Skeletal muscle cell (primary cell): ENCODE measurements at regions not wholly inside any gene's neighbourhood (a gene's known extent, or its start where the extent isn't known, plus 50 kb on each side); places are given as distances from the start of the nearest gene placed in this dataset.

Experiments
- DNase-seq: peaks from one replicate; pipeline ENCODE4 v3.0.0-alpha.2; 2010; ENCODE audit warnings: low read depth
- H3K4me3 ChIP-seq: 2 replicates; pipeline ENCODE4 v1.5.1; 2011; ENCODE audit warnings: low read depth, mild to moderate bottlenecking, control low read depth, low read length, moderate library complexity

DNA sequence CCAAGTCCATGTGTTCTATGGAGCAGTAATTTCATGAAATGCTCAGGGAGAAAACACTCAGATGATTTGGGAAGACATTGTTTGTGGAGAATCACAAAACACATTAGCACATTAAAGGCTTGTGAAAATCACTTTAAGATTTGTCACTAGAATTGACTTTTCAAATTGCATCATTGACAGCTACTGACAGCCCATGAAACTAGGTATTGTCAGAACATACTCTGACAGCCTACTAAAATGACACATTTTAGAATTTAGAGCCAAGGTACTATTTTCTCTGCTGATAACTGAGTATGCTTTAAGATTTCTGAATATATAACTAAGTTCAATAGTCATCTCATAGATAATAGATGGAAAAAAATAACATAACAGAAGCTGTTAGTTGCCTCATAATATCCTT is 67.4 kb upstream of the FOXC1 start:
- no peak for DNase-seq
- H3K4me3 ChIP-seq: no peak overlapping the region

DNA sequence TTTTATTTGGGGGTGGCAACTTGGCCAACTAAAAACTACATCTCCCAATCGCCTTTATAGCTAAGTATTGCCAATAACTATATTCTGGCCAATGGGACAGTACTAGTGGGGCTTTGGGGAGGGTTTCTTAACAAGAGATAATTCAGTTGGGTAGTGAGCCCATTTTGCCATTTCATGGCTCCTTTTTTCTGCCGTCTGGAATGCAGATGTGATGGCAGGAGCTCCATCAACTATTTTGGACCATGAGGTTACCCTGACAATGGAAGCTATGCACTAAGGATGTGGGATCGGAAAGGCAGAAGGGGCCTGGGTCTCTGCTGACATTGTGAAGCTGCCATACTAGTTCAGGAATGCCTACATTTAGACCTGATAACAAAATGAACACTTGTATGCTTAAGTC is 67.0 kb upstream of the FOXC1 start:
- DNase-seq: no peak
- no peak overlapping the region for H3K4me3 ChIP-seq

DNA sequence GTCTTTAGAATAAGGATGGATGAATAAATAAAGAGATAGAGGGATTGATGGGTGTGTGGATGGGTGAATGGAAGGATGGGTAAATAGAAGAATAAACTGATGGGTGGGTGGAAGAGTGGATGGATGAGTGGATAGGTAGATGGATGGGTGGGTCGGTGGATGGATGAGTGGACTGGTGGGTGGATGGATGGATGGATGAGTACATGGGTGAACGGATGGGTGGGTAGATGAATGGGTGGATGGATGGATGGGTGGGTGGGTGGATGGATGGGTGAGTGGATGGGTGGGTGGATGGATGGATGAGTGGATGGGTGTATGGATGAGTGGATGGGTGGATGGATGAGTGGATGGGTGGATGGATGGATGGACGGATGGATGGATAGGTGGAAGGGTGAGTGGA is 65.7 kb upstream of the FOXC1 start:
- DNase-seq: no peak
- H3K4me3 ChIP-seq: no peak overlapping the region

DNA sequence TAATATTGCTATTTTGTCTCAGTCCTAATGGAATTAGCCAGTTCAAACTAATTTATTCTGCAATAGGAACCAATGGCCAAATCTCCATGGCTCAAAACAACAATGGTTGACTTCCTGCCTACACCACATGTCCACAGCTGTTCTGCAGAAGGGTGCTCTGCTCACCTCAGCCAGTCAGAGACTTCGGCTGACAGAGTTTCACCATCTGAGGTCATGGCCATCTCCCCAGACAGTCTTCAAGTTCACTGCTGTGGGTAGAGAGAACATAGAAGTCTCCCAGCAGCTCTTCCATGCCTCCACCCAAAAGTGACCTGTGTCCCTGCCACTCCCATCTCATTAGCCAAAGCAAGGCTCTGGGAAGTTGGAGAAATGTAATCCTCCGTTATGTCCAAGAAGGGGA is 65.1 kb upstream of the FOXC1 start:
- no peak for DNase-seq
- no peak overlapping the region for H3K4me3 ChIP-seq

DNA sequence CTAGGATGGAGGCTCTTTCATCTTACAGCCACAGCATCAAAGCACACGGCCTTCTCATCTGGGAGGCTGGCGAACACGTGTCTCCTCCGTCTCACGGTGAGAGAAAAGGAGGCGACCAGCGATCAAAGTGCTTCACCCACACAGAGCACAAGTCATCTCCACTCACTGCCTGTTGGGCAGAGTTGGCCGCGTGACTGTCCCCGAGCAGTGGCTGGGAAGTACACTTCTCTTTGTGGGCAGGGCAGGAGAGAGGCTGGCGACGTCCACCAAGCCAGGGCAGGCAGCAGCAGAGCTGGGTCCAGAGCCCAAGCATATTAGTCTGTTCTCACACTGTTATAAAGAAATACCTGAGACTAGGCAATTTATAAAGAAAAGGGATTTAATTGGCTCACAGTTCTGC is 64.1 kb upstream of the FOXC1 start:
- DNase-seq: no peak
- H3K4me3 ChIP-seq: no peak overlapping the region

DNA sequence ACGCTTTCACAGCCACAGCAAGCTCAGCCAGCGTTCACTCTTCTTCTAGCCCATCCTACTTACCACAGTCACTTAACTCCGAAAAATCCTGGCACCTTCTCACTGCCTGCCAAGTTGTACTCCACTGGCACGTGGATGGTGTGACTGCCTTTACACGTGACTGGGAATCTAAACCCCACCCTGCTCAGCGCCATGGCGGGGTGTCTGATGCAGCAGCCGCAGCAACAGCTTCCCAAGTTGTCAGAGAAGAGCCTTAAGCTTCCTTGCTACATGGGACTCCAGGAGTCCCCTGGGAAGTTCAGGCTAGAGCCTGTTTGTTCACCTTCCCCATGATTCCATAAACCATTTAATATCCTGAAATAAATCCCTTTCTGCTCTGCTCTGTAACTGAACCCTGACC is 61.9 kb upstream of the FOXC1 start:
- no peak for DNase-seq
- no peak overlapping the region for H3K4me3 ChIP-seq

DNA sequence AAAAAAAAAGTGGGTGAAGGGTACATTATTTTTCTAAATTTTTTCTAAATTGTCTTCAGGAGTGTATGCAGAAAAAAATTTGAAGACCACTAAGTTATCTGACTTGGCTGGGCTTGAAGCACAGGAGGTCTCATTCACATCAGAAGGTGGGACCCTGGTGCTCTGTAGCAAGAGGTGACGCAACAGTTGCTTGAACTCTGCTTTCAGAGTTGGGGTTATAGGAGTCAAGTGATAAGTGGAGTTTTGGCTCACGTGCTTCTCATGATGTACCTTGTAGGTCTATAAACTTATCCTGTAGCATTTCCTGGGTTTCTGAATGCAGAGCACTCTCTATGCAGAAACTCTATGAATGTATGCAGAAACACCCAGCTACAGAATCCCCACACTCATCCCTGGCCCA is 58.5 kb upstream of the FOXC1 start:
- no peak overlapping the region for H3K4me3 ChIP-seq
- DNase-seq: no peak

DNA sequence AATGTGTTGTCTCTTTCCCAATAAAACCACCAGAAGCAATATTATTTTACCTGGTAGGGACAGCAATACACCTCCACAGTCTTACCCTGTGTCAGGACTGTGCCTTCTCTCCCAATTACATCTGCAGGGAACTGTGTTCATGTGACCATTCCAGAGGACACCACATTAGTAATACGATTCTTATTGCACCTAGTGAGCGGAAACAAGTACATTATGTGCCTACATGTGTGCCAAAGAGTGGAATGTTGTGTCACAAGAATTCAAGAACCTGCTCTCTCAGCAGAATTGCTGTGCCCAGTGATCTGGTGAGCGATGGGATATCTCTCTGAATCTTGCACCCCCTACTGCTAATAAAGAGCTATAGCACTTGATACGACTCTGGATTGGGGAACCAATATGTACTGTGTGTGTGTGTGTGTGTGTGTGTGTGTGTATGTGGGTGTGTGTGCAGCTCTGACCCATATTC is 57.4 kb upstream of the FOXC1 start:
- DNase-seq: no peak

DNA sequence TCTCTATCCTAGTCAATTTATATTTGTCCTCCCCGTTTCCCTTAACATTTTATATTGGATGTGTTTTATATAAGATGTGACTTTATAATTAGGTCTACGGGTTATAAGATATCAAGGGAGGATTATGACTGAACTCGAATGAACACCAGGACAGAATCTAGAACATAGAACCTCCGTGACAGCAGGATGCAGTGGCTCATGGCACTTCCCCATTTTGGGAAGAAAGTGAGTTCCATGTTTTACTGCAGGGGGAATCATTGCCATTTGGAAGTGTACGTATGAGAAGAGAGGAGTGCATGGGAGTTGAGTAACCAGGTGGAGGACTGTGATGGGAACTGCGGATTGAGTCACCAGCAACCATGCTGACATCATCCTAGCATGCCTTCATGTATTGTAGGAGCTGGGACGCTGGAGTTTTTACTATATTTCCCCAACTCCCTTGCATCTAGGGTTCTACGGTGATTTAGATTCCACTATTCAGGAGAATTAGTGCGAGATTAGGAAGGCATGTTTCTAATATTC is 56.1 kb upstream of the FOXC1 start:
- no peak overlapping the region for H3K4me3 ChIP-seq
- DNase-seq: no peak

More for the DNA sequence above, 57.4 kb upstream of the FOXC1 start:
- no peak overlapping the region for H3K4me3 ChIP-seq

DNA sequence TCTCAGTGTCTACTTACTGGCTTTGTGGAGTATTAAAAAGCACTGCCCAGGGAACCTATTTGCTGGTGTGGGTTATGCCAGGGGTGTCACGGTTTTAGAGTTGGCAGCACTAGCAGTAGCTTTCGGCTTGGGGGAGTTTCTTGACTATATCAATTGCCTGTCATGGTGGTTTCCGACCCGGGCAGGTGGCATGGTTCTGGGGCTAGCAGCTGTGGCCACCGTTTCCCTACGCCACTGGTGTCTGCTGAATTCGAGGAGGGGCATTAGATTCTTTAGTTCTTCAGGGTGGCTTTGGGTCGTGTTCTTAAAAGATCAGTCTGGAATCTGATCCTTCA is 55.6 kb upstream of the FOXC1 start:
- peak overlapping the region; percentile 59 for H3K4me3 ChIP-seq
- DNase-seq: no peak

DNA sequence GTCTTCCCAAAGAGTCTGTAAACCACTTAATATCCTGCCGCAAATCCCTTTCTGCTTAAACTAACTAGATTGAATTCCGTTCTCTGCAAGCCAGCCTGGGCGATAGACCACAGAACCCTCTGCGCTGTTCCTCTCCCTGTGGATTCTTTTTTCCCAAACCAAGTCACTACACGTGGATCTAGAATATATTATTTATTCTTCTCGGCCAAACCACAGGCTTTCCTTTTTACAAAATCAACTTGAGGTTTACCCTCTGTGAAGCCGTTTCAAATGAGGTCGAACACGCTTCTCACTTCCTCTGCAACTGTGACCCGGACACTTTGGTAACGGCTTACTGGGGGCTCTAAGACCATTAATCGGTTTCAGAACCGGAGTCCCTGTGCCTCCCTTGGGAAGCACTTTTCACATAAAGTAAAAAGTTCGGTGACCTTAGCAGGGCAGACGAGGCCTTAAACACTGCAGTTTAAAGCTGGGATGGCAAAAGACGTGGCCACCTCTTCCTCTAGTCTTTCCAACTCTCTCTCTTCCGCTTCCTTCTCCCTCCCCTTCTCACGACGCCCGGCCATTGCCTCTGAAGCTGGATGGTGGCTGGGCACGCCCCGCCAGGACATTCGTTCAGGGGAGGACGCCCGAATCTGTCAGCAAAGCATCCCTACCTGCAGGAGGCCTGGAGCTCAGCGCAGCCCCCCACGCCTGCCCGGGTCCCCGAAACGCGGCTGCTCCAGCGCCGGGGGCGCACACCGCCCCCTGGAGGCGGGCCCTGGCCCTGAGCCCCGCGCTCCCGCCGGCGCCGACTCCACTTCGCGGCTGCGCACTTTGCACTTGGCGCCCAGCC is 55.0 kb upstream of the FOXC1 start:
- H3K4me3 ChIP-seq: peak overlapping the region; percentile 59

DNA sequence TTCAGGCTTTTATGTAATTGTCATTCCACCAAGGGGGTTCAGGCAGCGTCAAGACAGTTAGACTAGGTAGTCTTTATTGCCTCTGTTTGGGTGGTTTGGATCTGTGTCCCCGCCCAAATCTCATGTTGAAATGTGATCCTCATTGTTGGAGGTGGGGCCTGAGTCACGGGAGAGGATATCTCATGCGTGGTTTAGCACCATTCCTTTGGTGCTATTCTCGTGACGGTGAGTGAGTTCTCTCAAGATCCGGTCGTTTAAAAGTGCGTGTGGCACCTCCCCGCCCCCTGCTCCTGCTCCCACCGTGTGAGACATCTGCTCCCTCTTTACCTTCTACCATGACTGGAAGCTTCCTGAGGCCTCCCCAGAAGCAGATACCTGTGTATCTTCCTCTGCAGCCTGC is 51.3 kb upstream of the FOXC1 start:
- DNase-seq: no peak

More for the DNA sequence above, 55.0 kb upstream of the FOXC1 start:
- DNase-seq: no peak

More for the DNA sequence above, 51.3 kb upstream of the FOXC1 start:
- no peak overlapping the region for H3K4me3 ChIP-seq
